HepG2 (cell line): ENCODE measurements at regions not wholly inside any gene's neighbourhood (a gene's known extent, or its start where the extent isn't known, plus 50 kb on each side); places are given as distances from the start of the nearest gene placed in this dataset.

Experiments used
- ATAC-seq: fragments of 200-7000 bp; cut with Tn5 transposase; 3 replicates; pipeline ENCODE4 v1.9.1; 2020; ENCODE audit warnings: mild to moderate bottlenecking, moderate library complexity
- BruUV-seq: library from RNA; stranded (reverse); fragments of 400-500 nt; replicated peaks from 2 replicates; lab custom pipeline; 2021; lab: Mats Ljungman, UMichigan
- CTCF ChIA-PET: fragments of 300-600 bp; formaldehyde crosslinking; extraction: SDS; loops from one replicate; lab custom pipeline; 2021; ENCODE audit warnings: low total read pairs, inconsistent platforms, low intra/inter-chr PET ratio; lab: Yijun Ruan, JAX
- POLR2A ChIA-PET: fragments of 350-600 bp; sonication (Branson Sonifier 250); formaldehyde crosslinking; loops from one replicate; lab custom pipeline; 2020; ENCODE audit warnings: antibody characterized with exemption, inconsistent platforms; lab: Yijun Ruan, JAX
- DNase-seq: peaks from one replicate; pipeline ENCODE4 v3.0.0-alpha.2; 2015; ENCODE audit warnings: low spot score
- FAIRE-seq: peaks from 3 replicates; lab custom pipeline; 2011; peaks lifted over from hg19 to GRCh38; lab: Jason Lieb, UNC
- H2AFZ ChIP-seq: one replicate; pipeline ENCODE4 v1.6.1; 2011; ENCODE audit warnings: low read length, inconsistent platforms
- H3K27ac ChIP-seq: fragments of 300-600 bp; 3 replicates; pipeline ENCODE4 v1.8.0; 2011; ENCODE audit warnings: mixed run types, mild to moderate bottlenecking, mixed read lengths, low read length, inconsistent platforms; ENCODE audit not compliant: insufficient read depth; ENCODE audit errors: extremely low read length
- H3K27me3 ChIP-seq, 2 experiments: fragments of 200-600 bp in 1 of 2; 2 replicates in 1 of 2; 3 replicates in 1 of 2; pipeline versions ENCODE4 v1.6.0 to v1.8.0; 2011; ENCODE audit warnings: low read length in 2 of 2, mild to moderate bottlenecking in 2 of 2, moderate library complexity in 2 of 2, inconsistent platforms in 1 of 2; ENCODE audit not compliant: insufficient read depth in 2 of 2, control insufficient read depth in 1 of 2
- H3K36me3 ChIP-seq, 2 experiments: fragments of 200-600 bp in 1 of 2; replicated peaks in 1 of 2; 2 replicates in 1 of 2; 3 replicates in 1 of 2; pipeline versions ENCODE4 v1.5.1 to v1.8.0; 2011; ENCODE audit warnings: low read length in 2 of 2, inconsistent platforms in 1 of 2; ENCODE audit not compliant: insufficient read depth in 2 of 2, control insufficient read depth in 1 of 2
- H3K4me1 ChIP-seq: 2 replicates; pipeline ENCODE4 v1.5.1; 2012; ENCODE audit warnings: low read length, inconsistent platforms; ENCODE audit not compliant: insufficient read depth
- H3K4me2 ChIP-seq: 2 replicates; pipeline ENCODE4 v1.6.0; 2011; ENCODE audit warnings: low read depth, low read length, inconsistent platforms
- H3K4me3 ChIP-seq, 3 experiments: fragments of 200-600 bp in 1 of 3; sonication (generic), shearing (Covaris generic) in 1 of 3; replicated peaks in 1 of 3; 2 replicates each; pipeline ENCODE4 v1.5.1; 2011 to 2016; ENCODE audit warnings: low read length in 3 of 3, inconsistent platforms in 2 of 3, low read depth in 2 of 3, mild to moderate bottlenecking in 2 of 3, control low read depth in 1 of 3, mixed read lengths in 1 of 3; ENCODE audit not compliant: insufficient read depth in 1 of 3
- H3K79me2 ChIP-seq: one replicate; pipeline ENCODE4 v1.6.1; 2011; ENCODE audit warnings: low read length, inconsistent platforms; ENCODE audit not compliant: insufficient read depth
- H3K9ac ChIP-seq: 2 replicates; pipeline ENCODE4 v1.6.0; 2011; ENCODE audit warnings: mild to moderate bottlenecking, low read depth, low read length, inconsistent platforms; ENCODE audit not compliant: insufficient read depth
- H3K9me3 ChIP-seq: 2 replicates; pipeline ENCODE4 v1.5.1; 2012; ENCODE audit warnings: mild to moderate bottlenecking, low read length
- H4K20me1 ChIP-seq: 2 replicates; pipeline ENCODE4 v1.6.0; 2011; ENCODE audit warnings: inconsistent platforms, mild to moderate bottlenecking, low read length, moderate library complexity; ENCODE audit not compliant: insufficient read depth
- CBX2 ChIP-seq, 2 experiments: fragments of 200-600 bp in 1 of 2; sonication (generic); formaldehyde crosslinking in 1 of 2; IDR thresholded peaks; 2 replicates each; pipeline versions ENCODE4 v1.7.0 to v1.8.1; 2018 to 2022; ENCODE audit warnings: low read depth in 2 of 2, low read length in 1 of 2, mild to moderate bottlenecking in 1 of 2, missing genetic modification reagents in 1 of 2
- CC2D1A ChIP-seq: sonication (generic); formaldehyde crosslinking; IDR thresholded peaks from 2 replicates; pipeline ENCODE4 v1.8.1; 2023; ENCODE audit warnings: mild to moderate bottlenecking, missing genetic modification reagents
- CHD4 ChIP-seq: fragments of 200-600 bp; sonication (generic); IDR thresholded peaks from 2 replicates; pipeline ENCODE4 v1.7.0; 2017; ENCODE audit warnings: mild to moderate bottlenecking, low read length, borderline replicate concordance
- E2F2 ChIP-seq: sonication (generic); formaldehyde crosslinking; IDR thresholded peaks from 2 replicates; pipeline ENCODE4 v1.4.0; 2020; ENCODE audit warnings: missing genetic modification reagents, borderline replicate concordance
- GMEB1 ChIP-seq: sonication (generic); formaldehyde crosslinking; IDR thresholded peaks from 2 replicates; pipeline ENCODE4 v1.5.1; 2020; ENCODE audit warnings: missing genetic modification reagents, mild to moderate bottlenecking, borderline replicate concordance
- KLF12 ChIP-seq: sonication (generic); formaldehyde crosslinking; IDR thresholded peaks from 2 replicates; pipeline ENCODE4 v1.4.0; 2020; ENCODE audit warnings: missing genetic modification reagents, borderline replicate concordance
- MAX ChIP-seq: IDR thresholded peaks from 2 replicates; pipeline ENCODE4 v1.6.1; 2012; ENCODE audit warnings: inconsistent platforms
- NFIB ChIP-seq: sonication (generic); formaldehyde crosslinking; IDR thresholded peaks from 2 replicates; pipeline ENCODE4 v1.9.0; 2021; ENCODE audit warnings: missing genetic modification reagents, mild to moderate bottlenecking, borderline replicate concordance
- PAWR ChIP-seq: sonication (generic); formaldehyde crosslinking; IDR thresholded peaks from 2 replicates; pipeline ENCODE4 v1.4.0; 2020; ENCODE audit warnings: missing genetic modification reagents, mild to moderate bottlenecking, borderline replicate concordance
- POLR2AphosphoS5 ChIP-seq: IDR thresholded peaks from 2 replicates; pipeline ENCODE4 v1.6.1; 2012; ENCODE audit warnings: low read depth, low read length
- ZBTB14 ChIP-seq: sonication (generic); formaldehyde crosslinking; IDR thresholded peaks from 2 replicates; pipeline ENCODE4 v1.4.0; 2020; ENCODE audit warnings: missing genetic modification reagents
- ZNF451 ChIP-seq: sonication (generic); formaldehyde crosslinking; IDR thresholded peaks from 2 replicates; pipeline ENCODE4 v1.5.0; 2020; ENCODE audit warnings: mild to moderate bottlenecking, missing genetic modification reagents
- ZNF484 ChIP-seq: sonication (generic); formaldehyde crosslinking; IDR thresholded peaks from 2 replicates; pipeline ENCODE4 v1.5.1; 2020; ENCODE audit warnings: mild to moderate bottlenecking, low read depth, missing genetic modification reagents, borderline replicate concordance
- ZNF704 ChIP-seq: sonication (generic); formaldehyde crosslinking; IDR thresholded peaks from 2 replicates; pipeline ENCODE4 v1.8.1; 2023; ENCODE audit warnings: mild to moderate bottlenecking, inconsistent platforms, moderate library complexity, missing genetic modification reagents, borderline replicate concordance
- WGBS: methylation state at CpG from one replicate; pipeline ENCODE4 v1.1.6; 2017; ENCODE audit warnings: low lambda C conversion rate; 5-methylcytosine and 5-hydroxymethylcytosine counted together
- in situ Hi-C: cut with HindIII; loops from 2 replicates; pipeline ENCODE4 v1.10.0; 2017; ENCODE audit warnings: low pct_unique_long_range_greater_than_20kb; ENCODE audit not compliant: extremely low pct_ligation_motif_present
- intact Hi-C: fragments of 100-400 bp; cut with micrococcal nuclease; formaldehyde crosslinking; loops from one replicate; pipeline ENCODE4 v1.10.0; 2022; ENCODE audit not compliant: unreplicated experiment

- no peaks in the 10 kb centered on the region for H3K36me3 ChIP-seq
- no peaks in the 10 kb centered on the region for H3K27me3 ChIP-seq
- H3K4me3 ChIP-seq = no peak overlapping the region
- intact Hi-C loops (no loop called here), in situ Hi-C loops (no loop called here)
- no peaks in the 10 kb centered on the region for H4K20me1 ChIP-seq
- H3K9me3 ChIP-seq = no peaks in the 10 kb centered on the region
- ATAC-seq (no peak), DNase-seq (no peak), FAIRE-seq (no peak)
- H3K9ac ChIP-seq = no peak overlapping the region
- TF ChIP-seq KLF12 (CRISPR knock-in tag) (no peak), CC2D1A (CRISPR knock-in tag) (no peak), ZNF704 (CRISPR knock-in tag) (no peak), ZNF451 (no peak), CBX2 (IDR thresholded peaks at IDR 0.05; ENCODE audit: low read depth, low read length) (no peak), CBX2 (CRISPR knock-in tag; IDR thresholded peaks at IDR 0.05; ENCODE audit: low read depth) (no peak), ZNF484 (no peak), GMEB1 (no peak), POLR2AphosphoS5 (no peak), CHD4 (no peak), ZBTB14 (CRISPR knock-in tag) (no peak), NFIB (CRISPR knock-in tag) (no peak), MAX (no peak), PAWR (CRISPR knock-in tag) (no peak), E2F2 (CRISPR knock-in tag) (no peak)
- POLR2A ChIA-PET = no interaction called here
- H2AFZ ChIP-seq = no peak overlapping the region
- no peak overlapping the region for H3K27ac ChIP-seq
- CTCF ChIA-PET = no interaction called here
- H3K79me2 ChIP-seq = no peaks in the 10 kb centered on the region
- WGBS = 25% methylated on average over 2 of the region's 2 CpGs
- BruUV-seq = no TSS peak
- no peaks in the 10 kb centered on the region for H3K4me1 ChIP-seq
- no peak overlapping the region for H3K4me2 ChIP-seq
These were observed 64.4 kb downstream of the HSPA13 start for GRCh38 chr21:14318578-14318977.
